HG03280 (cell line): ENCODE measurements at regions not wholly inside any gene's neighbourhood (a gene's known extent, or its start where the extent isn't known, plus 50 kb on each side); places are given as distances from the start of the nearest gene placed in this dataset.
"Not testable (repeated sequence)": the region's sequence is repeated elsewhere in the genome, so short reads cannot be mapped to it uniquely, and the experiment has no call there.

Experiments used
- ATAC-seq: cut with Tn5 transposase; IDR thresholded peaks from one replicate; pipeline ENCODE4 v1.9.1; 2021; ENCODE audit warnings: mild to moderate bottlenecking, moderate library complexity; ENCODE audit not compliant: unreplicated experiment

DNA sequence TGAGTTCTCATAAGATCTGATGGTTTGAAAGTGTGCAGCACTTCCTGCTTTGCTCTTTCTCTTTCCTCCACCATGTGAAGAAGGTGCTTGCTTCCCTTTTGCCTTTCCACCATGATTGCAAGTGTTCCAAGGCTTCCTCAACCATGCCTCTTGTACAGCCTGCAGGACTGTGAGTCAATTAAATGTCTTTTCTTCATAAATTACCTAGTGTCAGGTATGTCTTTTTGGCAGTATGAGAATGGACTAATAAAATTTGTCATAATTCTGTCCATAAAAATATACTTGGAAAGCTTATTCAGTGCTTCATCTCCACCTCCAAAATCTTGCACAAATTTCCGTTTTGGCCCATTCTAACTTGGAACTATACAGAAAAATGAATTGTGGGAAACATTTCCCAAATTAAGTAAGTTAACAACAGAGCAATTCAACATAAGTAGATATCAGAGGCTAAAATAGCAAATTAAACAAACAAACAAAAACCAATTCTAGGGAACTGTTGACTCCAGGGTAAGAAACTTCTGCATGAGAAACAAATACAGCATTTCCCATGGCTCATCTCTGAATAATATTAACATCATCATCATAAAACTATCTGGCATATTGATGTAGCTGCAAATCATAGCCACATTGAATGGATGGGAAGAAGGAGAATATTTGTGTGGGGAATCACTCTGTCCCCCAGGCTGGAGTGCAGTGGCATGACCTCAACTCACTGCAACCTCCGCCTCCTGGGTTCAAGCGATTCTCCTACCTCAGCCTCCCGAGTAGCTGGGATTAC lies 459.5 kb upstream of the FAR2 start:
- ATAC-seq, result no peak

DNA sequence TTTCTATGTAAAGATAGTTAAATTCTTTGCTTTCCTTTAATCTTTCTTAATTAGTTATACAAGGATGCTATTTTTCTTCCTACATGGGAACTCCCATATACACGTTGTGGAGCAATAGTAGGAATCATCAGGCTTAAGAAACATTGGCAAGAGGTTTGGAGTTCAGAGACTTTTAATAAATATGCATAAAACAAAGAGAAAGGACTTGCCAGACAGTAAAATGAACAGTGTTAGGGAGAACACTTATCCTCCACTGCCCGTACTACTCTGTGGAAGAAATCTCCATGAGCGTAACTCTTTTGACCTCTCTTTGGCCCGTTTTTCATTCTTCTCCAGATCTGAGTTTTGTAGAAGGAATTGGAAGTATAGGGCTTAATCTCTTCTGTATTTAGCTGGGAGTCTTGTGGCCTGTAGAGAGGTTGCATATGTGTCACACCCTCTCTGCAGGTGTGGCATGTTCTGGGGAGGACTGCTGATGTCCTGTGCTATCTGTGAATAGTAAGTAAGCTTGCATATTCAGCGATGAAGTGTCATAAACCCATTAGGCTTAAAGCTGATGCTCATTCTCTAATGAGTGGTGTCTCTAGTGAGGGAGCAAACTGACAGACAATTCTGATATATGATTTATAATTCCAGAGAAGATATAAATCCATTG lies 455.4 kb upstream of the FAR2 start:
- no peak for ATAC-seq

DNA sequence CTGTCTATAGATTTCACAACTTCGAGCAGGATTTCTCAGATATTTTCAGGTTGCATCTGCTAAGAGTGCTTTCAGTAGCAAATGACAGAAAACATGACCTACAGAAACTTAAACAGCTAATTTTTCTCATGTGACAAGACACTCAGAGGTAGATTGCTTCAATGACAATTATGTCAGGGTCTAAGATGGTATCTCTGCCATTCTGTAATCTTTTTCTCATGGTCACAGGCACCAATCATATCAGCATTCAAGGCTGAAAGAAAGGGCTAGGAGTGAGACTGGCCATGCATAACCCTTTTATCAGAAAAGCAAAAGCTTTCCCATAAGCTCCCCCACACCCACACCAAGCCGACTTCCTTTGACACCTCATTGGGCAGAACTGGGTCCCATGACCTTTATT lies 450.5 kb upstream of the FAR2 start:
- no peak for ATAC-seq

DNA sequence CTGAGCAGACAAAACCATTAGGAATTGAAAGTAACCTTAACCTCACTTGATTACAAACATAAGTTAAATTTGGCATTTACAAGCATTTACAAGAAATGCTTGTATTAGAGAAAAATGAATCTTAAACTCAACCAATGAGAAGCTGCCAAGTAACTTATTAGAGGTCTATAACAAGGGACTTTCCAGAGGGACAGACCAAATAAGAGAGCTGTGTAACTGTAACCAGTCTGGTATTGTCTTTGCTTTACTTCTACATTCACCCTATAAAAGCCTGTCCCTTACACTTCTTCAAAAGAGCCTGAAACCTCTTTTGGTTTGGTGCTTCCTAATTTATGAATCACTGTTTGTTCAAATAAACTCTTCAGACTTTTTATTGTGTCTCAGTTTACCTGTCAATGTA lies 450.0 kb upstream of the FAR2 start:
- ATAC-seq, result no peak

DNA sequence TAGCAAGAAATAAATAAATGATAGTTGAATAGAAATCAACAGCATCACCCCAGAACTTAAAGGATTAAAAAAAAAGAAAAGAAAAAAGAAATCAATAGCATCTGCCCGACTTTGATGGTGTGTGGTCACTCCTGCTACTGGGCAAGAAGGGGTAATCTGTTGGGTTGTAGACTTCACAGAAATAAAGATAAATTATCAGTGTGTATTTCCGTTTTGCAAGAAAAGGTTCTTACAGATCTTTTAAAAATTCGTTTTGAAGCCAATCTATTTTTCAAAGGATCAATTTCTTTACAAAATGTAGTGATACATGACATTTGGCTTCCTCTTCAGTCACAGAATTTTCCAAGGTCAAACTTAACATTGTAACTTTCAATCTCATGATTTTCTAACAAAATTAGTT lies 448.9 kb upstream of the FAR2 start:
- no peak for ATAC-seq

DNA sequence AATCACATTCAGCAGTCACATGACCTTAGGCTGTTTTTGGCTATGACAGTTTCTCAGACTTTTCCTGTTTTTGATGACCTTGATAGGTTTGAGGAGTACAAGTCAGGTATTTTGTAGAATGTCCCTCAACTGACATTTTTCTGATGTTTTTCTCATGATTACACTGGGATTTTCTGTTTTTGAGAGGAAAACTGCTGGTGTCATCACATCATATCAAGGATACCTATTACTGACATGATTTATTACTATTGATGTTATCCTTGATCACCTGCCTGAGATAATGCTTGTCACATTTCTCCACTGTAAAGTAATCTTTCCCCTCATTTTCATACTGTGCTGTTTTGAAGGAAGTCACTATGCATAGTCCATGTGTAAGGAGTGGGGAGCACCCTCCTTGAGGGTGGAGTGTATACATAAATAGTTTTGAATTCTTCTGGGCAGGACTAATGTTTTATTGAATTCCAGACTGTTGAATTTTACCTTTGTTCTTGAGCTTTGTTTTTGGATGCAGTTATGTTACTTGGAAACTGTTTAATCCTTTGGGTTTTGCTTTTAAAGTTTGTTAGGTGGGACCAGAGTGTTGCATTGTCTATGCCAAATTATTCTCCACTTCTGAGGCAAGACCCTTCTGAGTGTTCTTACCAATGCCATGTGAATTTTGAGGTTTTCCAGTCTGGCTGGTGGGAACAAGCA lies 444.5 kb upstream of the FAR2 start:
- ATAC-seq, result no peak

DNA sequence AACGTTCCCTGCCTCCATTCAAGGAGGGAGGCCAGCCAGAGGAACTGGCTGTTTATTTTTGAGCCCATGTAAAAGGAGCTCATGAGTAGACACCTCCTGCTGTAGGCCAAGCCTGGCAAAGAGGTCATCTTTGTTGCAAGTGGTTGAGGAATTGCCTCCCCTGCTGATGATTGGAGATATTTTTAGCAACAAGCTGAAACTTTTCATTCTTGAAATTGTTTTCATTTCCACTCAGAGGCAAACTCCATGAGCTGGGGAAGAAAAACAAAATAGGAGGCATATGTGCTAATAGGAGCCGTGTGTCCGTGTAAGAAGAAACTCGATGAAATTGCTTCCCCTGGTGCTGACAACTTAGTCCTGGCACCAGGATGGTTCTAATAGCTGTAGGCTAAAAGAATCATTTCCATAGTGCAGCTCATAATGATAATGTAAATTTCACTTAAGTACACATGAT lies 440.1 kb upstream of the FAR2 start:
- no peak for ATAC-seq

DNA sequence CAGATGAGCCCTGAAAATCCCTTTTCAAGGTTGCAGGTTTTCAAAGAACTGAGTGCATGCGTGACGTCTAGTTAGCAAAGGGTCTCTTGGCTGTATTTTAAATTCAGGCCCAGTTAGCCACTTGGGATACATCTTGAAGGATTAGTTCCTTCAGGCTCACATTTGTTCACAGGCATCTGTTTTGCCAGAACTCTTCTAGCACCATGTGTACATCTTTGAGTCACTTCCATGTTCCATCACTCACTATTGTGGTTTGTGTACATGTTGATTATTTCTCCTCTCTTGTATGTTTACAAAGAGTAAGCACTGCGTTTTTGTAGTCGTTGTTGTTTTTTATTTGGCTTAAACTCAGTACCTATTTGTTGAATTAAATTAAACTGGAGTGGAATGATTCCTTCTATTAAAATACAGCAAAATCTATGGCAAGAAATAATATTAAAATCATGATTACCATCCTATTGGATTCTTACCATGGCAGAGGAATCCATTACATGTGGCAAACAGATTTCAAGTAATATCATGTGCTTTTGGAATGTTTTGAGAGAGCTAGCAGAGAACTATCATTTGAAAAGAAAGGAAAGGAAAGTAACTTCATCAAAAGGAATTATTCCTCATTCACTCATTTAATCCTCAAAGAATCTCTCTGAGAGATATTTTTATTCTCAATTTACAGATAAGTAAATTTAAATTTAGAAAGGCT lies 438.9 kb upstream of the FAR2 start:
- no peak for ATAC-seq

DNA sequence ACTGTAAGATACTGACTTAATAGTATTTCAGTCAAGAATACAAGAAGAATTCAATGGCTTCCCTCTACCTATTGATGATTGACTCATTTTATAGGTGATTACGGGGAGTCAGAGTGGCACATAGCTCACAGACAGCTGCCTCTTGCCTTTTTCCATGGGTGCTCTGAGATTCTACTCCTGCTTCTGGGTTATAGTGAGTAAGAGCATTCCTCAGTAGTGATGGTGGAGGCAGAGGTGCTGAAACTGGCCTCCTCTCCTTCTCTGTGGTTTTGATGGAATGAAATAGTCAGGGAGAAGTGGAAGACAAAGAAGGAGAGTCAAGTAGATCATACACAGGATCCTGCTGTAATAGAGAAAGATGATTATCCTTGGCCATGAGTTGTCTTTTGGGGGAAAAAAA lies 438.2 kb upstream of the FAR2 start:
- no peak for ATAC-seq

DNA sequence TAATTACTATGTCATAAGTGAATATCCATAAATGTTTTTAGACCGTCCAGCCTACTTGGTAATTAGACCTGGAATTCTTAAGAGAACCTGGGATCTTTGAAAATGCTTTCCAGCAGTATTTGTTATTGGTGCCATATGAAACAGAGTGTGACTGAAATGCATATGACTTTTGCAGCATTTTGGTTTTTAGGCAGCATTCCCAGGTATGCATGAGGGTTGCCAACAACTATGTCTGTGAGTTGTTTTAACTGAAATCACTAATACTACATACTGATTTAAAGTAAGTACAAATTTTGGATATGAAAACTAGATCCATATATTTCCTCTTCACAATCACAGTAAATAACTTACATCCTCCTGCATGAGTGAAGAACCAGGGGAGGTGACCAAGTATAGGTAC lies 437.7 kb upstream of the FAR2 start:
- ATAC-seq, result no peak

DNA sequence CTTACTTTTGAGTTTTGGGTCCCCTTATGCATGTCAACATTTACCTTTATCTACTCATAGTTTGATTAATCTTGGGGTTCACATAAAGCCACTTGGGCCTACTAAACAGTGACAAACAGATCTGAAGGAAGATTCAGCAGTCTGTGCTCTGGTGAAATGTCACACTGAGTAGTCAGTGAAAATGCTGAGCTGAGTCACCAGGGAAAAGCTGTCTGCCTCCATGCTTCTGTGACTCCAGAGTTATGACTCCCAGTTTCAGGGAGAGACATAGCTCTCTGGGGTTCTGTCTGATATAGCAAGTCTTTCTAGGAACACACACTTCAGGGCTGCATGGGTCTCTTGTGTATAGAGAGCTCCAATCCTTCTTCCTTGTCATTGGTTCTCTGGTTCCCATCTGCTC lies 406.3 kb upstream of the FAR2 start:
- no peak for ATAC-seq

DNA sequence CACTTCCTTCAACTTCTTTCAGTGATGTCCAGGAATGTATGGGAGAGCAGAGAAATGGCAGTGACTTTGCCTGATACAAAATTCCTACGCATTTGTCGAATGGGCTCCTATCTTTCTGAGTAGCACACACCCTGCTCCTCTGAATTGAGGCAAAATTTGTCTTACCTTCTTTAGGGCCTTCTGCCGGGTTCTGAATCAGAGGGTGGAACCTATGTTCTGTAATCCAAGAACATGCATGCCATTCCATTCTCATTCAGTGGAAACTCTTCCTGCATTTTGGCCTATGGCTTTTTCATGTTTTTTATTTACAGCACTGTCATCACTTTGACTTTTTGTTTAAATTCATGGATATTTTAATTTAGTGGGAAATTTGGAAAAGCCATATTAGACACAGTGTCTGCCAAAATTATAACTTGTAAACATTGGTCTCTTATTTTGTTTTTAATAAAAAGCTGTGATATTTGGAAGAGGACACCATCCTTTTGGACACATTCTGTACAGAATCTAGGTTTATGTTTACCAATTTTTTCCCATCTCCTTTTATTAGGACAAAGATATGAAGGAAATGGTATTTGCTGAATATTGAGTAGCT lies 402.2 kb upstream of the FAR2 start:
- no peak for ATAC-seq

DNA sequence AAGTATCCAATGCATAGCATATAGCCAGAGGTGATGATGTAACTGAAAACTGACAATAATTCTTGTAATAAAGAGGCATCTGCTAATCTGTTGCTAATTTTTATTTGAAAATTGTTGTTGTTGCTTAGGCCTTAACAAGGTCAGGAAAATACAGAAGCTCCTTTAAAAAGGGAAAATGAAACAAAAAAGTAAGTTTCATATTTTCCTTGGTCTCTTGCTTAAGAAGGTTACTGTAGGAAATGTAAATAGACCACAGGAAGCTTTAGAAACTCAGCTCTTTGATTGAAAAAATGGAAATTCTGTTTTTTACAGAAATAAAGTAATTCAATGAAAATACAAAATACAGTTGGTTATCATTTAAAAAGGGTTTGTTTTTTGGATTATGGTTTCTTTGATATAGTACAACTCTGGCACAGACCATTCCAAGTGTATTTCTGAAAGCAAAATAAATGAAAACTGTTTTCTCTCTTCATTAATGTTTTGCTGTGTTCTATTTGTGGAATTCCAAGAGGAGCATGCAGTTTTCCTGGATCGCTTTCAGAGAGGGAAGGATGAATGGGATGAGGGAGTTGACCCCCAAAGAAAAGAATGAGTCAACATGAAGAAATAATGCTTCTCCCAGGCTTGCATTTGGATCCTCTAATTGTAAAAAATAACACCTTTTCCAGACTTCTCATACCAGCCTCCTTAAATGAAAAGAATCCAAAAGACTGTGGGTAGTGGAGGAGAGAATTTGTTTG lies 398.0 kb upstream of the FAR2 start:
- no peak for ATAC-seq

DNA sequence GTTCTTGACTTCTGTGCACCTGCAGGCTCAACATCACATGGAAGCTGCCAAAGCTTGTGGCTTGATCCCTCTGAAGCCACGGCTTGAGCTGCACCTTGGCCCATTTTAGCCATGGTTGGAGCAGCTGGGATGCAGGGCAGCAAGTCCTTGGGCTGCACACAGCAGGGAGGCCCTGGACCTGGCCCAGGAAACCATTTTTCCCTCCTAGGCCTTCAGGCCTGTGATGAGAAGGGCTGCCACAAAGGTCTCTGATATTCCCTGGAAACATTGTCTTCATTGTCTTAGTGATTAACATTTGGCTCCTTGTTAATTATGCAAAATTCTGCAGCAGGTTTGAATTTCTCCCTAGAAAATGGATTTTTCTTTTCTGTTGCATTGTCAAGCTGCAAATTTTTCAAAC lies 394.1 kb upstream of the FAR2 start:
- ATAC-seq, result no peak

DNA sequence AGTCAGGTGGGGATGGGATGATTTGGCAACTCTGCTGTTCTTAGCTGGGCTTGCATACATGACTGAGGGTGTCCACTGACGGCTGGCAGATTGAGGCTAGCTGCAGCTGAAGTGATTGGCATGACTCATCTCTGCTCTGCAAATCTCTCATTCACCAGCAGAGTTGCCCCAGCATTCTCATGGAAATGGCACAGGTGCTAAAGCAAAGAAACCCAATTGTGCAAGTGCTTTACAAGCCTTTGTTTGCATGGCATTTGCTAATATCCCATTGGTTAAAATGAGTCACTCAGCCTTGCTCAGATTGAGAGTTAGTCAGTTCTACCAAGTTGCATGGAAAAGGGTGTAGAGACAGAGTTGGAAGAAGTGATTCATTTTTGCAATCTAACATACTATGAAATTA lies 389.7 kb upstream of the FAR2 start:
- ATAC-seq, result no peak

DNA sequence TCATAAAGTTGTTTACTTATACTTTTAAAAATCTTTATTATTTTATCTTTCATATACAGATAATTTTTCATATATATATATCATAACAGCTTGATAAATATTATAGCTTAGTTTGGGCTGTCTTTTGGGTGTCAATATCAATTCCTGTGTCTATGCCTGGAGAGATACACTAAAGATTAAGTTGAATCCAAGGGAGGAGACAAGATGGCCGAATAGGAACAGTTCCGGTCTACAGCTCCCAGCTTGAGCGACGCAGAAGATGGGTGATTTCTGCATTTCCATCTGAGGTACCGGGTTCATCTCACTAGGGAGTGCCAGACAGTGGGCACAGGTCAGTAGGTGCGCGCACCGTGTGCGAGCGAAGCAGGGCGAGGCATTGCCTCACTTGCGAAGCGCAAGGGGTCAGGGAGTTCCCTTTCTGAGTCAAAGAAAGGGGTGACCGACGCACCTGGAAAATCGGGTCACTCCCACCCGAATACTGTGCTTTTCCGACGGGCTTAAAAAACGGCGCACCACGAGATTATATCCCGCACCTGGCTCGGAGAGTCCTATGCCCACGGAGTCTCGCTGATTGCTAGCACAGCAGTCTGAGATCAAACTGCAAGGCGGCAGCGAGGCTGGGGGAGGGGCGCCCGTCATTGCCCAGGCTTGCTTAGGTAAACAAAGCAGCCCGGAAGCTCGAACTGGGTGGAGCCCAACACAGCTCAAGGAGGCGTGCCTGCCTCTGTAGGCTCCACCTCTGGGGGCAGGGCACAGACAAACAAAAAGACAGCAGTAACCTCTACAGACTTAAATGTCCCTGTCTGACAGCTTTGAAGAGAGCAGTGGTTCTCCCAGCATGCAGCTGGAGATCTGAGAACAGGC lies 388.8 kb upstream of the FAR2 start:
- not testable (repeated sequence) for ATAC-seq

DNA sequence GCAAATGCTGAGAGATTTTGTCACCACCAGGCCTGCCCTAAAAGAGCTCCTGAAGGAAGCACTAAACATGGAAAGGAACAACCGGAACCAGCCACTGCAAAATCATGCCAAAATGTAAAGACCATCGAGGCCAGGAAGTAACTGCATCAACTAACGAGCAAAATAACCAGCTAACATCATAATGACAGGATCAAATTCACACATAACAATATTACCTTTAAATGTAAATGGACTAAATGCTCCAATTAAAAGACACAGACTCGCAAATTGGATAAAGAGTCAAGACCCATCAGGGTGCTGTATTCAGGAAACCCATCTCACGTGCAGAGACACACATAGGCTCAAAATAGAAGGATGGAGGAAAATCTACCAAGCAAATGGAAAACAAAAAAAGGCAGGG lies 387.2 kb upstream of the FAR2 start:
- not testable (repeated sequence) for ATAC-seq

DNA sequence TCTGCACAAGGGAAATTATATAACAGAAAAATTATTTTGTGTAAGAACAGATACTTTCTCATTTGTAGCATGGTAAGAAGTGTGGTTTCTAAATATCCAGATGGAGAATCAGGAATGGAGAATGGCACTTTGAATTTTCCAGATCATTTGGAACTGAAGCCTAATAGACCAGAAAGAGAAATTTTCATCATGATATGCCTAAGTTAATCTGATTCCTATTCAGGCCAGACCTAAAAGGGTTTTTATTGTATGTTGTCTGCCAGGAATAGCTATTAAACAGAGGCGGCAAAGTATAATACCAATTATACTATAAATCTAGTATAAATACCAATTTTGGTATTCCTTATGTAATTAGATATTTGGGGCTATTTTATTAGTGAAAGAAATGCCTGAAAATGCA lies 382.7 kb upstream of the FAR2 start:
- no peak for ATAC-seq

DNA sequence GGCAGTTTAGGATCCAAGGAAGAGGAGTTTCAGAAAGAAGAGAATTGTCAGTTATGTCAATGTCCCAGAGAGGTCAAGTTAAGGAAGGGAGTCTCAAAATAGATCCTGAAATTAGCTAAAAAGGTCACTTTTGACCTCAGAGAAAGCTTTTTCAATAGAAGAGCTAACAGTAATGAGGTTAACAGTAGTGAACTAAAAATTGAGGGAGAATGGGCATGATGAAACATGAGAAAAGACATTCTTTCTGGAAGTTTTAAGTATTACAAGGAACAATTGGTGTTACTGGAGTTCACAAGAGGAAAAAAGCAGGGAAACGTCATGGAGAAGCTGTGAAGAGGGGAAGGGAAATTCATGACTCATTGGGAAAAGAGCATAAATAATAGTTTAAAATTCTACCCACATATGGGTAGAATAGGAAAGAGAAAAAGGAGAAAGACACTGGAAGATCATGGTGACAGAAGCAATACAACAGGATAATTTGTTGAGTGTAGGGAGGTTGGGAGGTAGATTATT lies 381.2 kb upstream of the FAR2 start:
- ATAC-seq, result no peak
